Motor neuron (in vitro differentiated cells): ENCODE measurements at regions not wholly inside any gene's neighbourhood (a gene's known extent, or its start where the extent isn't known, plus 50 kb on each side); places are given as distances from the start of the nearest gene placed in this dataset.

Experiments
- ATAC-seq, 8 experiments: fragments of 200-7000 bp; cut with Tn5 transposase; replicated peaks in 6 of 8; 2 replicates each; pipeline ENCODE4 v1.8.0; 2021; ENCODE audit warnings: mild to moderate bottlenecking in 8 of 8, moderate library complexity in 8 of 8
- H3K27ac ChIP-seq, 2 donors: fragments of 250-450 bp; sonication (Bioruptor Pico); 2 replicates each; pipeline ENCODE4 v1.9.0; 2021; ENCODE audit warnings: antibody characterized with exemption in 2 of 2, mild to moderate bottlenecking in 2 of 2, moderate library complexity in 1 of 2
- H3K4me1 ChIP-seq, 2 donors: fragments of 250-450 bp; sonication (Bioruptor Pico); replicated peaks in 1 of 2; 2 replicates each; pipeline ENCODE4 v1.6.1; 2021; ENCODE audit warnings: antibody characterized with exemption in 2 of 2, mild to moderate bottlenecking in 2 of 2, moderate library complexity in 1 of 2
- H3K4me3 ChIP-seq, 5 donors: fragments of 250-450 bp; sonication (Bioruptor Pico); 2 replicates each; pipeline ENCODE4 v1.9.0; 2021; ENCODE audit warnings: antibody characterized with exemption in 5 of 5, mild to moderate bottlenecking in 5 of 5, moderate library complexity in 4 of 5
- WGBS, 10 experiments: fragments of 450-650 bp; shearing (Covaris generic); methylation state at CpG; one replicate each; pipeline ENCODE4 v1.0.0; 2022; 5-methylcytosine and 5-hydroxymethylcytosine counted together
- in situ Hi-C, 9 experiments: fragments of 400-800 bp; cut with MboI; loops; one replicate each; pipeline ENCODE4 v1.15.0; 2021; ENCODE audit warnings: low sequenced_read_pairs in 9 of 9, low pct_unique_long_range_greater_than_20kb in 2 of 9; ENCODE audit not compliant: unreplicated experiment in 9 of 9

GRCh38 chr9:119556129-119556875 lies 187.1 kb upstream of the BRINP1 start:
- in situ Hi-C loops = loop anchor here in 2 of 9 experiments (25.0 kb wide), 1 partner anchor 406 kb away; no protein-coding TSS in a partner anchor
- 13 to 80% (median 19%) methylated on average over 3 to 19 of the region's 31 CpGs; no CpG with 5 or more reads in 2 of the 10 experiments for WGBS, 10 experiments
- H3K4me3 ChIP-seq = peak overlapping the region in 4 of 5 donors; percentile 2 to 21 (median 12)
- H3K4me1 ChIP-seq = peaks cover 3 to 4% of the 10 kb centered on the region in 2 donors
- ATAC-seq = peak; percentile 93 to 99 (median 96)
- no peak overlapping the region for H3K27ac ChIP-seq

GRCh38 chr9:119544492-119544891 lies 175.3 kb upstream of the BRINP1 start:
- in situ Hi-C loops = no loop called here
- H3K4me1 ChIP-seq = no peaks in the 10 kb centered on the region
- H3K27ac ChIP-seq = no peak overlapping the region
- WGBS, 10 experiments = 0 to 100% (median 40%) methylated on average over 1 to 3 of the region's 3 CpGs; no CpG with 5 or more reads in 3 of the 10 experiments
- ATAC-seq = no peak
- H3K4me3 ChIP-seq = no peak overlapping the region

GRCh38 chr9:119537138-119537537 lies 167.9 kb upstream of the BRINP1 start:
- peaks cover 3 to 8% of the 10 kb centered on the region in 2 donors for H3K4me1 ChIP-seq
- ATAC-seq = peak in 6 of 8 experiments; percentile 25 to 85 (median 68)
- 0 to 67% (median 56%) methylated on average over 1 to 3 of the region's 3 CpGs; no CpG with 5 or more reads in 5 of the 10 experiments for WGBS, 10 experiments
- in situ Hi-C loops = no loop called here
- H3K4me3 ChIP-seq = no peak overlapping the region
- H3K27ac ChIP-seq = no peak overlapping the region

GRCh38 chr9:119533504-119533903 lies 164.3 kb upstream of the BRINP1 start:
- ATAC-seq = peak in 6 of 8 experiments; percentile 85 to 98 (median 92)
- Histone ChIP-seq H3K27ac (no peak overlapping the region), H3K4me1 (peaks cover 3 to 8% of the 10 kb centered on the region in 2 donors), H3K4me3 (no peak overlapping the region)
- in situ Hi-C loops = no loop called here
- WGBS, 10 experiments = 0 to 10% (median 2%) methylated on average over 1 to 3 of the region's 3 CpGs; no CpG with 5 or more reads in 4 of the 10 experiments

GRCh38 chr9:119526698-119527097 lies 157.5 kb upstream of the BRINP1 start:
- peak in 1 of 8 experiments; percentile 33 for ATAC-seq
- WGBS, 10 experiments = 0 to 96% (median 49%) methylated on average over 1 to 5 of the region's 8 CpGs; no CpG with 5 or more reads in 4 of the 10 experiments
- Histone ChIP-seq H3K4me1 (no peaks in the 10 kb centered on the region), H3K27ac (no peak overlapping the region), H3K4me3 (no peak overlapping the region)
- in situ Hi-C loops = no loop called here

- ATAC-seq = no peak
- Histone ChIP-seq H3K27ac (no peak overlapping the region), H3K4me1 (no peaks in the 10 kb centered on the region), H3K4me3 (no peak overlapping the region)
- in situ Hi-C loops = no loop called here
- WGBS, 10 experiments = 0 to 89% (median 75%) methylated on average over 1 of the region's 1 CpG; no CpG with 5 or more reads in 6 of the 10 experiments
Measured at GRCh38 chr9:119523508-119523907, 154.3 kb upstream of the BRINP1 start.

- in situ Hi-C loops = no loop called here
- H3K4me1 ChIP-seq = no peaks in the 10 kb centered on the region
- no peak overlapping the region for H3K4me3 ChIP-seq
- no peak overlapping the region for H3K27ac ChIP-seq
- WGBS, 10 experiments = 0 to 79% (median 50%) methylated on average over 1 to 2 of the region's 2 CpGs; no CpG with 5 or more reads in 3 of the 10 experiments
- no peak for ATAC-seq
Measured at GRCh38 chr9:119522381-119522780, 153.1 kb upstream of the BRINP1 start.

- Histone ChIP-seq H3K27ac (no peak overlapping the region), H3K4me3 (no peak overlapping the region), H3K4me1 (peaks cover 0 to 6% of the 10 kb centered on the region in 2 donors)
- 0 to 100% (median 0%) methylated on average over 1 of the region's 2 CpGs; no CpG with 5 or more reads in 5 of the 10 experiments for WGBS, 10 experiments
- ATAC-seq = no peak
- in situ Hi-C loops = no loop called here
Measured at GRCh38 chr9:119509291-119509905, 140.2 kb upstream of the BRINP1 start.

- no peak overlapping the region for H3K27ac ChIP-seq
Measured at GRCh38 chr9:119501374-119501773, 132.1 kb upstream of the BRINP1 start.

GRCh38 chr9:119500072-119500771 lies 131.0 kb upstream of the BRINP1 start:
- no peaks in the 10 kb centered on the region for H3K4me1 ChIP-seq
- peak in 1 of 8 experiments; percentile 21 for ATAC-seq
- no peak overlapping the region for H3K4me3 ChIP-seq
- 40 to 93% (median 67%) methylated on average over 1 to 6 of the region's 6 CpGs; no CpG with 5 or more reads in 7 of the 10 experiments for WGBS, 10 experiments
- H3K27ac ChIP-seq = no peak overlapping the region
- in situ Hi-C loops = no loop called here

More at GRCh38 chr9:119501374-119501773, 132.1 kb upstream of the BRINP1 start:
- Histone ChIP-seq H3K4me3 (no peak overlapping the region), H3K4me1 (no peaks in the 10 kb centered on the region)
- in situ Hi-C loops = no loop called here
- 37 to 100% (median 75%) methylated on average over 1 to 3 of the region's 3 CpGs; no CpG with 5 or more reads in 1 of the 10 experiments for WGBS, 10 experiments
- ATAC-seq = no peak

GRCh38 chr9:119487118-119487827 lies 118.0 kb upstream of the BRINP1 start:
- in situ Hi-C loops = no loop called here
- Histone ChIP-seq H3K27ac (no peak overlapping the region), H3K4me3 (no peak overlapping the region), H3K4me1 (no peaks in the 10 kb centered on the region)
- ATAC-seq = no peak
- WGBS, 10 experiments = 5 to 80% (median 52%) methylated on average over 1 to 5 of the region's 6 CpGs

- in situ Hi-C loops = no loop called here
- H3K27ac ChIP-seq = no peak overlapping the region
- ATAC-seq = no peak
- no peaks in the 10 kb centered on the region for H3K4me1 ChIP-seq
- no peak overlapping the region for H3K4me3 ChIP-seq
Measured at GRCh38 chr9:119483153-119483552, 113.9 kb upstream of the BRINP1 start.
